ENCODE measurements at regions not wholly inside any gene's neighbourhood (a gene's known extent, or its start where the extent isn't known, plus 50 kb on each side); places are given as distances from the start of the nearest gene placed in this dataset.

GRCh38 chr4:123555233-123555806, 158.7 kb downstream of the SPRY1 start:
- DNase-seq (ENCODE audit: low read depth, low spot score), result no peak
- Histone ChIP-seq H3K36me3 (ENCODE audit: insufficient read depth, insufficient read length, low read length) (no peaks in the 10 kb centered on the region), H3K27me3 (ENCODE audit: insufficient read depth, insufficient read length) (no peaks in the 10 kb centered on the region), H3K4me1 (ENCODE audit: insufficient read depth, insufficient read length) (no peaks in the 10 kb centered on the region), H3K9ac (ENCODE audit: insufficient read length, low read depth) (no peak overlapping the region), H3K4me3 (ENCODE audit: insufficient read length, low read depth) (no peak overlapping the region), H3K9me3 (ENCODE audit: insufficient read depth, low read length) (no peaks in the 10 kb centered on the region)
- TF ChIP-seq ZNF274 (IDR thresholded peaks at IDR 0.05; ENCODE audit: low read depth, low read length), result no peak
- TF ChIP-seq SUZ12 (IDR thresholded peaks at IDR 0.05; ENCODE audit: extremely low read depth, insufficient read depth, insufficient read length), result no peak
- no peak for TF ChIP-seq YY1 (IDR thresholded peaks at IDR 0.05; ENCODE audit: insufficient read depth, insufficient read length)

GRCh38 chr4:123555807-123556273, 159.2 kb downstream of the SPRY1 start:
- Histone ChIP-seq H3K27me3 (ENCODE audit: insufficient read depth, insufficient read length) (no peaks in the 10 kb centered on the region), H3K9me3 (ENCODE audit: insufficient read depth, low read length) (no peaks in the 10 kb centered on the region), H3K4me1 (ENCODE audit: insufficient read depth, insufficient read length) (no peaks in the 10 kb centered on the region), H3K4me3 (ENCODE audit: insufficient read length, low read depth) (no peak overlapping the region), H3K9ac (ENCODE audit: insufficient read length, low read depth) (no peak overlapping the region), H3K36me3 (ENCODE audit: insufficient read depth, insufficient read length, low read length) (no peaks in the 10 kb centered on the region)
- DNase-seq (ENCODE audit: low read depth, low spot score), result no peak
- TF ChIP-seq YY1 (IDR thresholded peaks at IDR 0.05; ENCODE audit: insufficient read depth, insufficient read length), result no peak
- TF ChIP-seq SUZ12 (IDR thresholded peaks at IDR 0.05; ENCODE audit: extremely low read depth, insufficient read depth, insufficient read length), result no peak
- TF ChIP-seq ZNF274 (IDR thresholded peaks at IDR 0.05; ENCODE audit: low read depth, low read length), result no peak

- Histone ChIP-seq H3K27me3 (ENCODE audit: insufficient read depth, insufficient read length) (no peaks in the 10 kb centered on the region), H3K36me3 (ENCODE audit: insufficient read depth, insufficient read length, low read length) (no peaks in the 10 kb centered on the region), H3K4me3 (ENCODE audit: insufficient read length, low read depth) (no peak overlapping the region), H3K4me1 (ENCODE audit: insufficient read depth, insufficient read length) (no peaks in the 10 kb centered on the region), H3K9me3 (ENCODE audit: insufficient read depth, low read length) (no peaks in the 10 kb centered on the region), H3K9ac (ENCODE audit: insufficient read length, low read depth) (no peak overlapping the region)
- no peak for DNase-seq (ENCODE audit: low read depth, low spot score)
- TF ChIP-seq ZNF274 (IDR thresholded peaks at IDR 0.05; ENCODE audit: low read depth, low read length) (no peak), YY1 (IDR thresholded peaks at IDR 0.05; ENCODE audit: insufficient read depth, insufficient read length) (no peak), SUZ12 (IDR thresholded peaks at IDR 0.05; ENCODE audit: extremely low read depth, insufficient read depth, insufficient read length) (no peak)
Measured at GRCh38 chr4:123556526-123556925, 159.9 kb downstream of the SPRY1 start.

GRCh38 chr4:123557857-123558536, 161.4 kb downstream of the SPRY1 start:
- Histone ChIP-seq H3K9ac (ENCODE audit: insufficient read length, low read depth) (no peak overlapping the region), H3K9me3 (ENCODE audit: insufficient read depth, low read length) (no peaks in the 10 kb centered on the region), H3K27me3 (ENCODE audit: insufficient read depth, insufficient read length) (no peaks in the 10 kb centered on the region), H3K4me3 (ENCODE audit: insufficient read length, low read depth) (no peak overlapping the region), H3K36me3 (ENCODE audit: insufficient read depth, insufficient read length, low read length) (no peaks in the 10 kb centered on the region), H3K4me1 (ENCODE audit: insufficient read depth, insufficient read length) (no peaks in the 10 kb centered on the region)
- TF ChIP-seq YY1 (IDR thresholded peaks at IDR 0.05; ENCODE audit: insufficient read depth, insufficient read length), result no peak
- TF ChIP-seq SUZ12 (IDR thresholded peaks at IDR 0.05; ENCODE audit: extremely low read depth, insufficient read depth, insufficient read length), result no peak
- TF ChIP-seq ZNF274 (IDR thresholded peaks at IDR 0.05; ENCODE audit: low read depth, low read length), result no peak
- DNase-seq (ENCODE audit: low read depth, low spot score), result no peak

- no peak overlapping the region for H3K4me3 ChIP-seq (ENCODE audit: insufficient read length, low read depth)
- H3K4me1 ChIP-seq (ENCODE audit: insufficient read depth, insufficient read length), result no peaks in the 10 kb centered on the region
- H3K27me3 ChIP-seq (ENCODE audit: insufficient read depth, insufficient read length), result no peaks in the 10 kb centered on the region
- no peak for TF ChIP-seq ZNF274 (IDR thresholded peaks at IDR 0.05; ENCODE audit: low read depth, low read length)
- TF ChIP-seq SUZ12 (IDR thresholded peaks at IDR 0.05; ENCODE audit: extremely low read depth, insufficient read depth, insufficient read length), result no peak
- TF ChIP-seq YY1 (IDR thresholded peaks at IDR 0.05; ENCODE audit: insufficient read depth, insufficient read length), result no peak
- no peak for DNase-seq (ENCODE audit: low read depth, low spot score)
- H3K36me3 ChIP-seq (ENCODE audit: insufficient read depth, insufficient read length, low read length), result no peaks in the 10 kb centered on the region
- H3K9me3 ChIP-seq (ENCODE audit: insufficient read depth, low read length), result no peaks in the 10 kb centered on the region
- H3K9ac ChIP-seq (ENCODE audit: insufficient read length, low read depth), result no peak overlapping the region
Measured at GRCh38 chr4:123558865-123559264, 162.3 kb downstream of the SPRY1 start.

GRCh38 chr4:123559955-123560871, 163.6 kb downstream of the SPRY1 start:
- no peak for DNase-seq (ENCODE audit: low read depth, low spot score)
- Histone ChIP-seq H3K27me3 (ENCODE audit: insufficient read depth, insufficient read length) (no peaks in the 10 kb centered on the region), H3K9ac (ENCODE audit: insufficient read length, low read depth) (no peak overlapping the region), H3K9me3 (ENCODE audit: insufficient read depth, low read length) (no peaks in the 10 kb centered on the region), H3K36me3 (ENCODE audit: insufficient read depth, insufficient read length, low read length) (no peaks in the 10 kb centered on the region), H3K4me3 (ENCODE audit: insufficient read length, low read depth) (no peak overlapping the region), H3K4me1 (ENCODE audit: insufficient read depth, insufficient read length) (no peaks in the 10 kb centered on the region)
- TF ChIP-seq ZNF274 (IDR thresholded peaks at IDR 0.05; ENCODE audit: low read depth, low read length) (no peak), SUZ12 (IDR thresholded peaks at IDR 0.05; ENCODE audit: extremely low read depth, insufficient read depth, insufficient read length) (no peak), YY1 (IDR thresholded peaks at IDR 0.05; ENCODE audit: insufficient read depth, insufficient read length) (no peak)

- TF ChIP-seq YY1 (IDR thresholded peaks at IDR 0.05; ENCODE audit: insufficient read depth, insufficient read length), result no peak
- Histone ChIP-seq H3K27me3 (ENCODE audit: insufficient read depth, insufficient read length) (no peaks in the 10 kb centered on the region), H3K4me3 (ENCODE audit: insufficient read length, low read depth) (no peak overlapping the region), H3K4me1 (ENCODE audit: insufficient read depth, insufficient read length) (no peaks in the 10 kb centered on the region), H3K9ac (ENCODE audit: insufficient read length, low read depth) (no peak overlapping the region), H3K36me3 (ENCODE audit: insufficient read depth, insufficient read length, low read length) (no peaks in the 10 kb centered on the region), H3K9me3 (ENCODE audit: insufficient read depth, low read length) (no peaks in the 10 kb centered on the region)
- DNase-seq (ENCODE audit: low read depth, low spot score), result no peak
Measured at GRCh38 chr4:123561525-123561924, 164.9 kb downstream of the SPRY1 start.

All from NT2/D1 (cell line).